H1 (cell line): ENCODE measurements at regions not wholly inside any gene's neighbourhood (a gene's known extent, or its start where the extent isn't known, plus 50 kb on each side); places are given as distances from the start of the nearest gene placed in this dataset.
A peak's percentile ranks its signal among the peaks of the same experiment; 100 is the strongest.

ENCODE experiments used
- CTCF ChIA-PET: fragments of 300-600 bp; sonication (Branson Sonifier 250); formaldehyde crosslinking; loops from one replicate; lab custom pipeline; 2021; ENCODE audit not compliant: partially characterized antibody; lab: Charles Lee
- POLR2A ChIA-PET: fragments of 300-600 bp; sonication (Branson Sonifier 250); formaldehyde crosslinking; loops from one replicate; lab custom pipeline; 2021; ENCODE audit warnings: inconsistent platforms; ENCODE audit not compliant: partially characterized antibody; lab: Charles Lee
- DNase-seq, 2 experiments: peaks; one replicate each; pipeline versions ENCODE4 v3.0.0 to v3.0.0-alpha.2; 2010 to 2022; ENCODE audit warnings: low spot score in 2 of 2, low read depth in 1 of 2, mixed read lengths in 1 of 2
- FAIRE-seq: peaks from 2 replicates; lab custom pipeline; 2011; peaks lifted over from hg19 to GRCh38; lab: Jason Lieb, UNC
- H2AFZ ChIP-seq: 2 replicates; pipeline ENCODE4 v1.8.1; 2012; ENCODE audit warnings: low read length, inconsistent platforms
- H2AK5ac ChIP-seq: 2 replicates; pipeline ENCODE4 v1.6.1; 2013; ENCODE audit warnings: low read depth, low read length
- H2BK120ac ChIP-seq: replicated peaks from 2 replicates; pipeline ENCODE3; 2013; ENCODE audit warnings: low read depth, low read length, inconsistent platforms
- H2BK12ac ChIP-seq: 2 replicates; pipeline ENCODE4 v1.6.1; 2013; ENCODE audit warnings: low read depth, low read length
- H2BK15ac ChIP-seq: 2 replicates; pipeline ENCODE4 v1.6.1; 2013; ENCODE audit warnings: low read length
- H2BK20ac ChIP-seq: 2 replicates; pipeline ENCODE4 v1.6.1; 2013; ENCODE audit warnings: low read length
- H2BK5ac ChIP-seq: 2 replicates; pipeline ENCODE4 v1.6.1; 2013; ENCODE audit warnings: low read depth, low read length
- H3K14ac ChIP-seq: 2 replicates; pipeline ENCODE4 v1.6.1; 2013; ENCODE audit warnings: inconsistent platforms; ENCODE audit not compliant: insufficient read length
- H3K18ac ChIP-seq: 2 replicates; pipeline ENCODE4 v1.6.1; 2013; ENCODE audit warnings: low read length; ENCODE audit errors: extremely low read depth
- H3K23ac ChIP-seq: 2 replicates; pipeline ENCODE4 v1.6.1; 2013; ENCODE audit warnings: inconsistent platforms; ENCODE audit not compliant: insufficient read length
- H3K23me2 ChIP-seq: 2 replicates; pipeline ENCODE4 v1.6.1; 2013; ENCODE audit warnings: low read depth, low read length
- H3K27ac ChIP-seq: 2 replicates; pipeline ENCODE4 v1.6.1; 2011; ENCODE audit warnings: low read depth, low read length, inconsistent platforms
- H3K27me3 ChIP-seq, 4 experiments: replicated peaks in 1 of 4; 1 replicate in 1 of 4; 2 replicates in 3 of 4; pipeline versions ENCODE4 v1.6.1 to v1.8.1; 2011 to 2013; ENCODE audit warnings: low read length in 3 of 4, mild to moderate bottlenecking in 3 of 4, inconsistent platforms in 2 of 4, mixed read lengths in 2 of 4, moderate library complexity in 1 of 4; ENCODE audit not compliant: control insufficient read depth in 3 of 4, insufficient read depth in 3 of 4; ENCODE audit errors: extremely low read depth in 1 of 4
- H3K36me3 ChIP-seq, 4 experiments: 2 replicates each; pipeline versions ENCODE4 v1.6.1 to v1.8.1; 2011 to 2013; ENCODE audit warnings: mild to moderate bottlenecking in 4 of 4, low read length in 3 of 4, moderate library complexity in 2 of 4, control low read depth in 1 of 4, inconsistent platforms in 1 of 4; ENCODE audit not compliant: insufficient read depth in 4 of 4, control insufficient read depth in 2 of 4
- H3K4ac ChIP-seq: replicated peaks from 2 replicates; pipeline ENCODE3; 2013; ENCODE audit warnings: low read length, low read depth, mixed read lengths, inconsistent platforms; ENCODE audit not compliant: insufficient read length
- H3K4me1 ChIP-seq, 4 experiments: replicated peaks in 1 of 4; 1 replicate in 1 of 4; 2 replicates in 3 of 4; pipeline versions ENCODE4 v1.6.1 to v1.8.1; 2011 to 2013; ENCODE audit warnings: low read length in 3 of 4, inconsistent platforms in 2 of 4, mixed read lengths in 1 of 4; ENCODE audit not compliant: insufficient read depth in 4 of 4, control insufficient read depth in 3 of 4
- H3K4me2 ChIP-seq, 2 experiments: 2 replicates each; pipeline versions ENCODE4 v1.6.1 to v1.8.1; 2011 to 2013; ENCODE audit warnings: low read depth in 2 of 2, low read length in 2 of 2, control low read depth in 1 of 2, inconsistent platforms in 1 of 2, mild to moderate bottlenecking in 1 of 2; ENCODE audit not compliant: insufficient read depth in 1 of 2
- H3K4me3 ChIP-seq, 4 experiments: fragments of 200-600, 300-600 bp in 1 of 4; sonication (generic), shearing (Covaris generic), sonication (Bioruptor Twin) in 1 of 4; 2 replicates each; pipeline versions ENCODE4 v1.5.1 to v1.8.1; 2011 to 2016; ENCODE audit warnings: low read length in 4 of 4, low read depth in 3 of 4, control low read depth in 2 of 4, inconsistent platforms in 2 of 4, mild to moderate bottlenecking in 2 of 4, mixed read lengths in 1 of 4, moderate library complexity in 1 of 4; ENCODE audit not compliant: insufficient read depth in 2 of 4; ENCODE audit errors: extremely low read depth in 1 of 4
- H3K56ac ChIP-seq: replicated peaks from 2 replicates; pipeline ENCODE3; 2013; ENCODE audit warnings: low read depth, mild to moderate bottlenecking, mixed read lengths, low read length, inconsistent platforms; ENCODE audit not compliant: insufficient read length
- H3K79me1 ChIP-seq: 2 replicates; pipeline ENCODE4 v1.6.1; 2013; ENCODE audit warnings: low read depth, low read length, control low read depth
- H3K79me2 ChIP-seq, 2 experiments: 2 replicates each; pipeline versions ENCODE4 v1.6.1 to v1.8.1; 2012 to 2013; ENCODE audit warnings: low read length in 2 of 2, mild to moderate bottlenecking in 2 of 2, inconsistent platforms in 1 of 2; ENCODE audit not compliant: insufficient read depth in 2 of 2, control insufficient read depth in 1 of 2
- H3K9ac ChIP-seq, 4 experiments: replicated peaks in 1 of 4; 1 replicate in 1 of 4; 2 replicates in 3 of 4; pipeline versions ENCODE4 v1.6.1 to v1.8.1; 2011 to 2013; ENCODE audit warnings: low read depth in 3 of 4, low read length in 3 of 4, control low read depth in 2 of 4, mild to moderate bottlenecking in 2 of 4, moderate library complexity in 2 of 4, inconsistent platforms in 1 of 4; ENCODE audit errors: extremely low read depth in 1 of 4
- H3K9me3 ChIP-seq, 2 experiments: 2 replicates each; pipeline versions ENCODE4 v1.6.1 to v1.8.1; 2012 to 2013; ENCODE audit warnings: mild to moderate bottlenecking in 2 of 2, moderate library complexity in 2 of 2, control low read depth in 1 of 2, inconsistent platforms in 1 of 2, low read depth in 1 of 2, low read length in 1 of 2, mixed read lengths in 1 of 2; ENCODE audit not compliant: insufficient read depth in 2 of 2
- H4K20me1 ChIP-seq, 2 experiments: replicated peaks in 1 of 2; 2 replicates each; pipeline versions ENCODE3 to v1.8.1; 2011 to 2013; ENCODE audit warnings: inconsistent platforms in 2 of 2, low read length in 2 of 2, mild to moderate bottlenecking in 1 of 2; ENCODE audit not compliant: insufficient read depth in 2 of 2, control insufficient read depth in 1 of 2
- H4K5ac ChIP-seq: 2 replicates; pipeline ENCODE4 v1.6.1; 2013; ENCODE audit warnings: low read length, low read depth, mixed read lengths, inconsistent platforms; ENCODE audit not compliant: insufficient read length
- H4K8ac ChIP-seq: 2 replicates; pipeline ENCODE4 v1.8.0; 2013; ENCODE audit warnings: mild to moderate bottlenecking, moderate library complexity, low read length, inconsistent platforms; ENCODE audit not compliant: insufficient read depth; ENCODE audit errors: extremely low read depth
- H4K91ac ChIP-seq: replicated peaks from 2 replicates; pipeline ENCODE3; 2013; ENCODE audit warnings: low read length, mixed read lengths, inconsistent platforms; ENCODE audit not compliant: insufficient read length
- CBX5 ChIP-seq: fragments of 300-800, 300-1000 bp; sonication (generic); IDR thresholded peaks from 2 replicates; pipeline ENCODE4 v1.7.1; 2016; ENCODE audit warnings: antibody characterized with exemption, low read length, low read depth
- EZH2 ChIP-seq: fragments of 200-600 bp; sonication (generic); IDR thresholded peaks from 2 replicates; pipeline ENCODE4 v1.7.1; 2012; ENCODE audit warnings: low read depth, mild to moderate bottlenecking, moderate library complexity, low read length, inconsistent platforms; ENCODE audit not compliant: severe bottlenecking
- HDAC2 ChIP-seq, 2 experiments: fragments of 300-600 bp in 1 of 2; sonication (generic) in 1 of 2; IDR thresholded peaks; 2 replicates each; pipeline ENCODE4 v1.6.1; 2011 to 2012; ENCODE audit warnings: low read depth in 2 of 2, low read length in 2 of 2, mild to moderate bottlenecking in 2 of 2, moderate library complexity in 2 of 2, borderline replicate concordance in 1 of 2, inconsistent platforms in 1 of 2
- JUND ChIP-seq: IDR thresholded peaks from 2 replicates; pipeline ENCODE4 v1.6.1; 2011; ENCODE audit warnings: mild to moderate bottlenecking, improper control_type of control experiment, low read length
- SRF ChIP-seq: IDR thresholded peaks from 2 replicates; pipeline ENCODE4 v1.6.1; 2011; ENCODE audit warnings: mild to moderate bottlenecking, low read depth, low read length, moderate library complexity
- TAF7 ChIP-seq: optimal IDR thresholded peaks from 2 replicates; pipeline ENCODE3; 2011; ENCODE audit warnings: low read depth, mild to moderate bottlenecking, inconsistent platforms, low read length, moderate library complexity, borderline replicate concordance
- WGBS, 2 experiments: shearing (Covaris generic) in 1 of 2; methylation state at CpG; one replicate each; pipeline versions ENCODE4 v1.1.6 to v1.1.7; 2013 to 2015; ENCODE audit warnings: low lambda C conversion rate in 2 of 2, mixed read lengths in 2 of 2, inconsistent platforms in 1 of 2, low coverage in 1 of 2, missing lambda C conversion rate in 1 of 2; ENCODE audit not compliant: insufficient replicate concordance in 2 of 2, insufficient coverage in 1 of 2, insufficient read length in 1 of 2; ENCODE audit errors: extremely low coverage in 1 of 2, missing lambda C conversion rate in 1 of 2; 5-methylcytosine and 5-hydroxymethylcytosine counted together

- Histone ChIP-seq H2AK5ac (no peak overlapping the region), H3K9ac (no peak overlapping the region), H4K91ac (no peak overlapping the region), H2BK12ac (no peak overlapping the region), H3K4me3 (peak overlapping the region in 1 of 4 experiments; percentile 5; a peak in 1 of 8 replicates), H3K4ac (no peak overlapping the region), H2BK5ac (no peak overlapping the region), H2BK20ac (no peak overlapping the region; the same call in 1 of the 2 replicates), H3K79me2 (no peaks in the 10 kb centered on the region), H3K36me3 (no peaks in the 10 kb centered on the region), H3K23me2 (no peaks in the 10 kb centered on the region), H3K56ac (no peak overlapping the region), H3K4me1 (peaks cover 0 to 9% (median 3%) of the 10 kb centered on the region in 4 experiments; a peak in 4 of 7 replicates), H3K23ac (no peak overlapping the region), H3K4me2 (0 out of 4 replicates have a peak overlapping the region, but pooled peaks of 1 of the 2 experiments have one; percentile 42), H2BK120ac (no peak overlapping the region), H3K18ac (no peak overlapping the region), H4K5ac (no peak overlapping the region), H3K9me3 (no peaks in the 10 kb centered on the region), H3K27me3 (no peaks in the 10 kb centered on the region), H3K14ac (no peak overlapping the region), H3K79me1 (no peaks in the 10 kb centered on the region), H3K27ac (no peak overlapping the region), H2BK15ac (no peak overlapping the region), H4K20me1 (no peaks in the 10 kb centered on the region), H4K8ac (no peak overlapping the region), H2AFZ (peak overlapping the region; percentile 10)
- ChIA-PET POLR2A (no interaction called here), CTCF (interaction anchor here (0.6 to 1.1 kb wide), 2 partner anchors 28 to 78 kb away, joined by 3 to 4 read pairs; no protein-coding TSS in a partner anchor)
- peak in 1 of 2 experiments; percentile 9 for DNase-seq
- WGBS, 2 experiments, result 0% methylated on average over 1 of the region's 1 CpG; no CpG with 5 or more reads in 1 of the 2 experiments
- TF ChIP-seq CBX5 (no peak), HDAC2 (IDR thresholded peaks at IDR 0.05; ENCODE audit: borderline replicate concordance in 1 of 2, low read depth in 2 of 2, low read length in 2 of 2) (no peak), EZH2 (no peak), JUND (0 out of 2 replicates have a peak, but pooled peaks have one; percentile 57), TAF7 (no peak), SRF (no peak)
- FAIRE-seq, result no peak
Observed at GRCh38 chr12:86837246-86837645, 581.1 kb upstream of the MGAT4C start.
